ENCODE measurements at regions not wholly inside any gene's neighbourhood (a gene's known extent, or its start where the extent isn't known, plus 50 kb on each side); places are given as distances from the start of the nearest gene placed in this dataset.

DNA sequence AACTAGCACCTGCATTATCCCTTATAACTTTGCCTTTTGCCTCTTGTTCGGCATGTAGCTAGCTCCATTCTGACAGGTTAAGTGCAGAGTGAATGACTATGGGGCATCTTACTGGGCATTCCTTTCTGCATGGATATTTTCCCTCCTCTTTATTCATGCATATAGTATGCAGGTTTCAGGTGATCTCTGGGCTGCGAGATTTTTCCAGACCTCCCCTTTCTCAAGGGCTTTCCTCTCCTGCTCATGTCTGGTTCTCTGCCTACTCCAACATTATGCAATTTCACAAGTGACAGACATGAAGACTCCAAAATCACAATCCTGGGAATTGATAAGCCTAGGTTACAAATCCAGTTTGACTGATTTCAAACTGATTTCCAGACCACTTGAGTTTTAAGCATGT is 503.8 kb downstream of the NXPH1 start:
- no peak for DNase-seq (ENCODE audit: low spot score)

DNA sequence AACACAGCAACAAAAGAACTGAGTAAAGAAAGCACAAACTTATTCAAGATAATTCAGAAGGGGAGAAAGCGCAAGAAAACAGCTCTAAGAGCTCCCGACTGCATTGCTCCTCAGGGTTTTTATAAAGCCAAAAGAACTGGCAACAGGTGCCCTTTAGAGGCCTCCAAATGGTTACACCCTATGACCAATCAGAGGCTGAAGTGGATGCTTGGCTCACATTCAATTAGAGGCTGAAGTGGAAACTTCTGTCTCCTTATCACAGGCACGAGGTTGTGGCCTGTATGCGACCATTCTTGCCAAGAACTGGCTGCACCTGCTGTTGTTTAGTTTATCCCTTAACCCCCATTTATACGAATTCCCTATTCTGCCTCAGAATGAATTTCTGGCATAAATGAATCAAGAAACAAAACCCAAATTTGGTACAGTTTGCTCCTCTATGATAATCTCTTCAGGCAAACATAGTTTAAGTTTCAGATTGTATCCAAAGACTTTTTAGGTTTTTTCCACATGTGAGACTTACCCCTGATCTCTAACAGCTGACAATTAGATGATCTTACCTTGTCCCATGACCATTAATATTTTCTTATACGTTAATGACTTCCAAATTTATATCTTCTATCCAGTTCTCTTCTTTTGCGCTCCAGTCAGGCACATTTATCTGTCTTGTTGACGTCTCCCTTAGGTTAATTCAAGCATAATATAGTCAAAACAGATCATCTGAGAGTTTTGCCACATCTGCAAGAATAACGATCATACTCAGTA is 504.8 kb downstream of the NXPH1 start:
- no peak for DNase-seq (ENCODE audit: low spot score)

DNA sequence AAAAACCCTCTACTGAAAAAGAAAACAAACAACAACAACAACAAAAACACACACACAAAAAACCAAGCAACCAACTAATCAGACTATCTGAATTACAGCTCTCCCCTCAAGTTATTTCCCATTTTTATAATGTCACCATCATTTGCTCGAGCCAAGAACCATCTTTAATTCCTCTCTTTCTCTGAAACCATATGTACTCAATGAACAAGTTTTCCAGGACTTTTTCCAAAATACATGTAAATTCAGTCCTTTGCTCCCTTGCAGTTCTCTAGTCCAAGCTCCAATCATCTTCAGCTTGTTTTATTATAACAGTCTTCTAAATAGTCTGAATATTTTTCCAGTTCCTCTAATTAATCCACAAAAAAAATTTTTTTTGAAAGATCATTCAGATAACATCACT is 506.0 kb downstream of the NXPH1 start:
- no peak for DNase-seq (ENCODE audit: low spot score)

DNA sequence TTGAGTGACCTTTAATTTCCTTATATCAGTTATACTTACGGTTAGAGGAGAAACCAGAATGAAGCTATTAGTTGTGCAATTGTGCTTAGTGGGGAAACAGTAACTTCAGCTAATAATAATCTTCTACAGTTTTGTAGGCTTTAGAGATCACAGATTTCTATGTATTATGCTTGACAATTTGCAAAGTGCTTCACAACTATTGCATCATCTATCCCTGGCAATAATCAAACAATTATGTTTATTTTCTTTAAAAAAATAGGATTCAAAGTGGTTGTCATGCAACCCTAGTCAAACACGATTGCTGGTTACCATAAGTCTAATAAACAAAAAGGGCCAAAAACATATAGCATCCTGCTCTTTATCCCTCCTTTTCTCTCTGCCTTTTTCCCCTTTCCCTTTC is 530.3 kb downstream of the NXPH1 start:
- no peak for DNase-seq (ENCODE audit: low spot score)

DNA sequence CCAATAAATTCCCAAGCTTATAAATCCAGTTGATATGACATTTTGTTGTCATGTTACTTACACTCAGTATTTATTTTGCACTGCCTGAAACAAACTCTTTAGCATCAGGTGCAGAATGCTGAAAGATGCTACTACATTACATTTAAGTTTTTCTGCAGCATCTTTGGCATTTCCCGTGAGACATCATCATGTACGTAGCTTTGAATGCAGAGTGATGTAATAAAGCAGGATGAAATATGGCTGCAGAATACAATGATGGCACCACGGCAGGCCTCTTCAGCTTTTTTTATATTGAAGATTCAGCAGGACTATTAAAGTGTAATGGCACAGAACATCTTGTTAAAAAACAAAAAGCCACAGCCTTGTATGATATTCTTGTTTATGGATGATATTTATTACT is 531.8 kb downstream of the NXPH1 start:
- DNase-seq (ENCODE audit: low spot score), result no peak

DNA sequence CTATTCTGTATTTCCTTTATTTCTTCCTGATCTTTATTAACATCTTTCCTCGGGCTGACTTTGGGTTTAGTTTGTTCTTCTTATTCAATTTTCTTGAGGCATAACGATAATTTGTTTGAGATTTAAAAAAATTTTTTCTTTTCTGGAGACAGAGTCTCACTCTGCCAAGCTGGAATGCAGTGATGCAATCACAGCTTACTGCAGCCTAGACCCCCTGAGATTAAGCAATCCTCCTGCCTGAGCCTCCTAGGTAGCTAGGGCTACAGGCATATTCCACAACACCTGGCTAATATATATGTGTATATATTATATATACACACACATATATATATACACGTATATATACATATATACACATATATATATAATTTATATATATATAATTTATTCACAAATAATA is 540.2 kb downstream of the NXPH1 start:
- no peak for DNase-seq (ENCODE audit: low spot score)

DNA sequence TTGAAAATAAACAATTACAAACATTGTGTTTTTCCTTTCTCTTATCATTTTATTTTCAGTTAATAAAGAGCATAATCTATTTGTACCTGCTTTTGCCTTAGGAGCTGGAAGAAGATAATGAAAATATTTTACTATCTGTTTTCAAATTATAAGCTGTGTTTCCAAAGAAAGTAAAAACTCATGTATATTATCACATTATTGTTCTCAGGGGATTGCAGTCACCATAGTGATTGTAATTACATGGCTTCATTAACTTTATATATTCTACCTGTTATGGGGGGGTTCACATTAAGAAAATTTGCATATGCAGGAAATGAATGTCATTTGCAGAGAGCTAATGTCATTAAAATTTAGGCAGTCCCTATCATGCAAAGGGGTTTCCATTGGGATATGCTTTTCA is 542.3 kb downstream of the NXPH1 start:
- no peak for DNase-seq (ENCODE audit: low spot score)

DNA sequence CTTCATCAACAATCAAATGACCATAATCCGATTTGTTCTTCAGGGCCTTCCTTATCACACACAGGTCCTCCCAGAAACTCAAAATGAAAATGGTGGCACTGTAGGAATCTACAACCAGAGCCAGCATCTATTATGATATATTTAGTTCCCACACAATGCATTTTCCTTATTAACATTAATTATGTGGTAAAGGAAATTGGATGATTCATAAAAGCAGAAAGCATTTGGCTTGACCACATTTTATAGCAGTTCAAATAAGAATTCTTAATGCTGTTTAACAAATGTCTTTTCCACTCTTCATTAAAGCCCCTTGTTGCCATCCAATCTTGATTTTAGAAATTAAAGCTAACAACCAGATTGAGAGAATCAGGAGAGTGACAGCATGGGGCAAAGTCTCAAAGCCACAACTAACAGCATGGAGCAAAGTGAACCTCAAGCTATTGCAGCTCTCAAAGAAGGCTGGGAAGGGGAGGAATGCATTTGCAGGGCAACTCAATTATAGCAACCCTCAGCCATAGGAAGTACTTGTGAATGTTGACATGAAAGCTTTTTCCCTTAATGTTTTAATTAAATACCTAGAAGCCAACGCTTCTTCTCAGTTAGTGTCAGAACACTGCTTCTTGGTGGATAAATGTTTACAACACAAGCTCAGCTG is 549.1 kb downstream of the NXPH1 start:
- no peak for DNase-seq (ENCODE audit: low spot score)

DNA sequence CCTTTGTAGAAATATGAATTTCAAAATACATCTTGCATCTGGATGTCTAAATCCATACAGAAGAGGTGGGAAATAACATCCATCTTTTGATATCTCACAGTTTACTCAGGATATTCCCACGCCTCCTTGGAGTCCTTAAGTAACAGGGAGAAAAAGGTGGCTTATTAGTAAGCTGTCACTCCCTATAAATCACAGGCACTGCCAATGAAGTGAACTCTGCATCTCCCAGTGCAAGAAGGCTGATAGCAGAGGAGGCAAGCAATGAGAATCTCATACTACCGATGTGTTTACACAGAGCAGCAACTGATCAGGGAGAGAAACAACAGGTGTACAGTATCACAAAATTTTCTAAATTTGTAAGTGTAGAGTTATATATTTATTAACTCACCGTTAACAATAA is 551.8 kb downstream of the NXPH1 start:
- no peak for DNase-seq (ENCODE audit: low spot score)

DNA sequence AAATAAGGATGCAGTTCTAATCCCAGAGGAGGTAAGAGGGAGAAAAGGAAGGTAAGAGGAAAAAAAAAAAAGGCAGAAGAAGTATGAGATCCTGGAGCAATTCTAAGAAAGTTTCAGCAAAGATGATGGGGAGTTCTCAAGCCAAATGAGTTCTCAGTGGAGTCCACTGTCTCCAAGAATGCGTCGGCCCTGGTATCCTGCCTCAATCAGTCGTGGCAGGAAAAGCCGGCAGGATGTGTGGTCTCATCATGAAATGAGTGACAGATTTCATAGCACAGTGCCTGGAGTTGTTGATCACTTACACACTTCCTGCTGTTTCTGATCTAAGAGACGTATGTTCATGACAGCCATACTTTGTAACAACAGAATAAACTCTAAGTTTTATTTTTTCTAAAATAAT is 554.9 kb downstream of the NXPH1 start:
- no peak for DNase-seq (ENCODE audit: low spot score)

DNA sequence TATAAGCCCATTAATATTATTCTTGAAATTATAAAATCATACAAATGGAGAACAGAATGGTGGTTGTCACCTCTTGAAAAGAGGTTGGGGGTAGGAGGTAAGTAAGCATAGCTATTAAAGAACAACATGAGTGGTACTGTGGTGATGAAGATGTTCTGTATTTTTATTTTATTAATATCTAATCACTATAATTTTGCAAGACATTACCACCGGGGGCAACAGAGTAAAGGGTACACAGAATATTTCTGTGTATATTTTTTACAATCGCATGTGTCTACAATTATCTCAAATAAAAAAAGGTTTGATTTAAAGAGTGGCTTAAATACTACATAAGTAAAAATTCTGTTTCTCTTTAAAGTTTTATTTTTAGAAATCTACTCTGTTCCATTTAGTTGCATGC is 557.8 kb downstream of the NXPH1 start:
- DNase-seq (ENCODE audit: low spot score), result no peak

DNA sequence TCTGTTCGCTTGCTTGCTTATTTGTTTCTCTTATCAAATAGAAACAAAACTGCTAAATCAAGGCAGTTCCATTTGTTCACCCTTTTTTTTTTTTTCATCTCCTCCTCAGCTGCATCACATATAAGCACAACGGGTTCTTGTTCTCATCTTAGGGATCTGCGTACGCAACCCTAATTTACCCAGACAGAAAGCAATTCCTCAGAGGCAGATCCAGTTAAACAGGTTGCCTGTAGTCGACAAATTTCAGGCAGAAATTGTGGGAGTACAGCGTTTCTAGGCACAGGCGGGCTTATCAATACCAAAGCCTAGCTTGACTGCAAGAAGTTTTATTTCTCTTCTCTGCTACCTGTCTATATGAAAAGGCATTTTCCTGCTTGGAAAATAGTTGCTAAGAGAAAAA is 565.4 kb downstream of the NXPH1 start:
- DNase-seq (ENCODE audit: low spot score), result no peak

DNA sequence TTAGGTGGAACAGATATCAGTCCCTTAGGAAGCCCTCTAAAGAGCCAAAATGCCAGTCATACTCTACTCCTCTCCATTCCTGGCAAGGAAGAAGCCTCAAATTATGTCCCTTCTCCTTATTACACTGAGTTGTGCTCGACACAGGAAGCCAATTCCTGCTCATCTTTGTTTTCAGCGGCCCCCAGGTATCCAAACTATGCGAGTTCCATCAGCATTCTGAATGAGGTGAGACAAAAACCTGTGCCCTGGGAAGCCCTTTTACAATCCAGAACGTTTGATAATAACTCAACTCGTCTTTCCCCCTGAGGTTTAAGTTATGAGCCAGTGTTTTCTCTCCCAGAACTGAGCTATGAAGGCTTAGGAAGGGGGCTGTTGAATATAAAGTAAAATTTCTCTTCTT is 580.5 kb downstream of the NXPH1 start:
- DNase-seq (ENCODE audit: low spot score), result no peak

DNA sequence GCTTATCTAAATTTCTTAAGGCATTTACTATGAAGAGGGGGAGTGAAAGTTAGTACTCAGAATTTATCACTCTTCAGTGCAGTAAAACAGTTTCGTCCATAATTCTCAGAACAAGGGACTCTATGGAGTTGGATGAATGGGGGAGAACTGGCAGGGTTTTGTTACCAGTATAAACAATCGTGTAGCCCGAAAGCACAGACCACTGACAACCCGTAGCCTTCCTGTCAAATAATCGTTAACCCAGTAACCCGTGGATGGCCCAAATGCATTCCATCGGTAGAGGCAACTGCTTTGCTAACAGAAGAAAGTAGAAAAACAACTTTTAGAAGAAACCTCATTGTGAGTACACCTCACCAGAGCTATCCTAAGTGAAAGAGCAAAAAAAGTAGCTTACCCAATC is 583.9 kb downstream of the NXPH1 start:
- DNase-seq (ENCODE audit: low spot score), result no peak

DNA sequence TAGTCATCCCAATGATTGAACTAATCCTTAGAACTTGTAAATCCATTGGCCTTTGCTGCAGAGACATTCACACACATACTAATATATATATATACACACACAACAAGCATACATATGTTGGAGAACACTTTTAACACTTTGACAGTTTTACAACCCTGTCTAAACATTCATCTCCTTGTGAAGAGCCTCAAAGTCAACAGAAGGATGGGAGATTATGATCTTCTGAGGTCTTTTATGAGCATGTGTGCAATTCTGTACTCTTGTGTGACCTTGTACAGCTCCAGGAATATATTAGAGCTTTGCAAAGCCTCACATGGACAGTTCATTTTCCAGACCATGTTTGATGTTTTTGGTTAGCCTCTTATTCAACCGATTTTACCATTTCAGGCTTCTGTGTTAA is 589.0 kb downstream of the NXPH1 start:
- DNase-seq (ENCODE audit: low spot score), result no peak

DNA sequence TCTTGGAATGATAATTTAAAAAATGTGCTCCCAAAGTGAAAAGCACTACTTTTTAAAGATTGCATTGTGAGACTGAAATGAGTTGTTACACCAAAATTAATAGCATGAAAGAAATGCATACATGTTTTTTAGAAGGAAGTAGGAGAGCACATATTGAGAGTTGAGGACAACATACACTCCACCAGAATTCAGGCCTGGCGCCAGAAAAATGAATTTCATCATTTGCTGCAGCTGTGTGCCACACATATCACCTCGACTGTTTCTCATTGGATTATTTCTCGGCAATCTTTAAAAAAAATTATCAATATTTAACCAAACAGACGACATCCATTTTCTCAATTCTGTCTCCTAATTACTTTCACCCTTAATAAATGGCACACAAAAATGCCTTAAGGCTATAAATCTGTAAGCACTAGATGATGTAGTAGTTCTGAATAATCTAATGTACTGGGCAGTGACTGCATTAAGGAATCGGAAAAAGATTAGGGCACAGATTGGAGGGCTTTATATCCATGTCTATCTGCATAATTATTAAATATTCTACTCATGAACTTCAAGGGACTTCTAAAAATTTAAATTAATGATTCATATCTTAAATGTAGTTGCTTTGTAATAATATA is 590.4 kb downstream of the NXPH1 start:
- no peak for DNase-seq (ENCODE audit: low spot score)

DNA sequence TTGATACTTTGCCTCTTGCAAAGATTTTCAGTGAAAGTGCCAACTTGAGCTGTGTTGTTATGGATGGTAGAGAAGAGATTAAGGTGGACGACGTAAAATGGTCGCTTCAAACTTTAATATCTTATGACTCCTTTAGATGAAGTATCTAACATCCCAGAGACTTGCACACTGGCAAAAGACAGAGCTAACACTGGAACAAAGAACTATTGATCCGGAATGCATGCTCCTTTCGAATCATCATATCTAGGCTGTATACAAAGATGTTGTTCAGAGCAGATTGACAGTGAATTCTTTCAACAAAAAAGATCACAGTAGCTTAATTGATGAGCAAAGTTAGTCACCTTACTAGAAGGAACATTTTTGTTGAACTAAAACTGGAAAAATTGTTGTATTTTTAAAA is 592.7 kb downstream of the NXPH1 start:
- no peak for DNase-seq (ENCODE audit: low spot score)

DNA sequence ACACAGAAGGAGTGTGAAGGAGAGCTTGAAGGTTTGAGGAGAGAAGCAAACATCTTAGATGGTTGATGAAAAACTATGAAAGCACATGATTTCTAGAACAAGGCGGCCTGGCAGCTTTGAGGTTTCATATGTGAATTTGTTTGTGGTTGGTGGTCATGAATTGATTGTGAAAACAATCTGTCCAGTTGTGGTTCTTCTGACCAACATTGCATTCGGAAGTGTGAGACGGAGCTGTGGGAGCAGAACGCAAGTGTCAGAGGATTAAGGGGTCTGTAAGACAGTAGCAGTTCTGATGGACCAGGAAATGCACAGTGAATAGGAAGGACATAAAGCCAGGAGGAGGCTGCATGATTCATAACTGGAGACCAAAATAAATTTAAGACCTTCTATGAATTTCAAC is 594.6 kb downstream of the NXPH1 start:
- no peak for DNase-seq (ENCODE audit: low spot score)

DNA sequence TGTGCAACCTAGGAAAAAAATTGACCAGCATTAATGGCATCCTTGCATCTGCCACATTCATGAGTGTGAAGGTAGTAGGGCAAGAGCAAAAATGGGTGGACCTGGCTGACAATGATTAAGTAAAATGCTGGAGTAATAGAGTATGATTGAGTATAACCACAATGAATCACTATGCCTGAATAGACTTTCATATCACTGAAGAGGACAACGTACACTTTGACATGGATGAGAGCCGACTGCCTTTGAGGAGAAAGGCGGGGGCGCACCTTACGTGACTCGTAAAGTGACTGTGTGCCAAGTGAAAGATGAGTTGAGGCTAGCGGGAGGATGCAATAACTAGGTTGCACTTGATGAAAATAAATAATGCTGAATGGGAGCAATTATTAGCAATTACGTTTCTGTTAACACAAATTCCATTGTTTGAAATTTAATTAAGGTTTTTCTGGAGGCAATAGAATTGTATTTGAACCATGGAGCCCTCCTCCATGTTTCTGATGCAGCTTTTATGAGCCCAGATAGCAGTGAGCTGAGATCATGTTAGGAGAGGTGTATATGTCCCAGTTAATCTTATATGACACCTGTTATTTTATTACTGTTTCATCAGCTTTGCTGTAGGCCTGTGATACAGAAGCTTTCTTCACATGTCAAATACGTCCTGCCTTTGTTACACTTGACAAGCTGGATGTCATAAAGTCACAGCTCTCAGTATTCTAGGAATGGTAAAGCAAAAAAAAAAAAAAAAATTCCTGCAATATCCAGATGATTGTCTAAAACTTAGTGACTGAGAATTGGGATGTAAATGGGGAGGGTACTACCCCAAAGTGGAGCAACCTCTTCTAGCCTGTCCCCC is 596.5 kb downstream of the NXPH1 start:
- no peak for DNase-seq (ENCODE audit: low spot score)

DNA sequence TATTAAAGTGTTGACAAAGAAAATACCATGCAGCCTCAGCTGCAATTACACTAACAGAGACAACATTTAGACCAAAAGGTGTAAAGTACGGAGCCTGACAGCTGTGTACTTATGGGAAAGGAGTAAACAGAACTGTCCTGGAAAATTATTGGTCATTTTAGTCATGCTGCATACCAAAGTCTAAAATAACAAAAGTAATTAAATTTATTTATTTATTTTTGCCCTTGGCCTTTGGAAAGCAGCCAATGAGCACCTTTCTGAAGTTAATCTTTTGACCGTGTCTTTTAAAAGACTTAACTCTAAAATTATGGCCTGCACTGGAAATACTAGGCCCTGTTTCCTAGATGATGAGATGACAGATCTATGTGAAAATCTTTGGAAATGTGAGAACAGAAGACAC is 597.6 kb downstream of the NXPH1 start:
- DNase-seq (ENCODE audit: low spot score), result no peak

DNA sequence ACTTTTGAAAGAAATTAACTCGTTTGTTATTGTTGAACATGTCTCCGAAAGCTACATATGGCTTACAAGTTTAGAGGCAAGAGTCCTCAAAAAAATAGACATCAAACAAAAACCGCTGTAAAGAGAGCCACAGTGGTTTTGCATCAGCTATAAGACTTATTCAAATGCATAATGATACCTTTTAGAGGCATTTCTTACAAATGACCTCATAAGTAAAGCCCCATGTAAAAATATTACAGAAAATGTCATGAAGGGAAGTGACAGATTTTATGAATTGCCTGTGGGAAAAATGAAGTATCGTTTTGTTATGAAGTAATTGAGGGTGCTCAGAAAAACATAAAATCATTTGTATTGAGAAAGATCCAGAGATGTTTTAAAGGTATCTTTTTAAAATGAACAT is 598.0 kb downstream of the NXPH1 start:
- no peak for DNase-seq (ENCODE audit: low spot score)

DNA sequence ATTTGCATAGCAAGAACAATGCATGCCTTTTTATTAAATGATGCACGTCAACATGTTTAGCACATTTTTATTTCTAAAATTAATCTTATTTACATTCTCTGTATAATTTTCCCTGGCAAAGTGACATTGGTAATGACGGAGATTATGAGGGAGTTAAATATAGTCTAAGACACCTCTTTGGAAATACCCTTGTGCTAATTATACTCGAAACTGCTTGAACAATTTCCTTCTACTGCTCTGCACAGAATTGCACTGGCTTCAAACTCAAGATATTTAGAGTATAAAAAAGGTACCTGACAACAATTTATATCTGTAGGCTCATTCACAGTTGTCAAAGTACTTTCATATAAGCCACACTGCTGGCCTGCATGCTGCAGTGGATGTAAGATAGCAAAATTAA is 602.7 kb downstream of the NXPH1 start:
- no peak for DNase-seq (ENCODE audit: low spot score)

Measured in HT-29 (cell line).